DND-41 (cell line): ENCODE measurements at regions not wholly inside any gene's neighbourhood (a gene's known extent, or its start where the extent isn't known, plus 50 kb on each side); places are given as distances from the start of the nearest gene placed in this dataset.

ENCODE experiments used
- EZH2 ChIP-seq: IDR thresholded peaks from 3 replicates; pipeline ENCODE4 v1.6.1; 2012; ENCODE audit warnings: borderline replicate concordance, low read depth, mild to moderate bottlenecking, moderate library complexity, low read length, inconsistent platforms; ENCODE audit not compliant: severe bottlenecking
- TF ChIP-seq, protein P1 (sequence below): IDR thresholded peaks from 2 replicates; pipeline ENCODE4 v1.5.1; 2012; ENCODE audit warnings: borderline replicate concordance, low read length, moderate library complexity, mild to moderate bottlenecking; ENCODE audit not compliant: poor library complexity, severe bottlenecking; ENCODE audit errors: extremely low read depth

GRCh38 chr4:125140966-125141495, 173.7 kb upstream of the FAT4 start:
- TF ChIP-seq, protein P1, sequence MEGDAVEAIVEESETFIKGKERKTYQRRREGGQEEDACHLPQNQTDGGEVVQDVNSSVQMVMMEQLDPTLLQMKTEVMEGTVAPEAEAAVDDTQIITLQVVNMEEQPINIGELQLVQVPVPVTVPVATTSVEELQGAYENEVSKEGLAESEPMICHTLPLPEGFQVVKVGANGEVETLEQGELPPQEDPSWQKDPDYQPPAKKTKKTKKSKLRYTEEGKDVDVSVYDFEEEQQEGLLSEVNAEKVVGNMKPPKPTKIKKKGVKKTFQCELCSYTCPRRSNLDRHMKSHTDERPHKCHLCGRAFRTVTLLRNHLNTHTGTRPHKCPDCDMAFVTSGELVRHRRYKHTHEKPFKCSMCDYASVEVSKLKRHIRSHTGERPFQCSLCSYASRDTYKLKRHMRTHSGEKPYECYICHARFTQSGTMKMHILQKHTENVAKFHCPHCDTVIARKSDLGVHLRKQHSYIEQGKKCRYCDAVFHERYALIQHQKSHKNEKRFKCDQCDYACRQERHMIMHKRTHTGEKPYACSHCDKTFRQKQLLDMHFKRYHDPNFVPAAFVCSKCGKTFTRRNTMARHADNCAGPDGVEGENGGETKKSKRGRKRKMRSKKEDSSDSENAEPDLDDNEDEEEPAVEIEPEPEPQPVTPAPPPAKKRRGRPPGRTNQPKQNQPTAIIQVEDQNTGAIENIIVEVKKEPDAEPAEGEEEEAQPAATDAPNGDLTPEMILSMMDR, result no peak
- no peak for TF ChIP-seq EZH2
